NCI-H1048 (cell line): ENCODE measurements at regions not wholly inside any gene's neighbourhood (a gene's known extent, or its start where the extent isn't known, plus 50 kb on each side); places are given as distances from the start of the nearest gene placed in this dataset.
"Not testable (repeated sequence)": the region's sequence is repeated elsewhere in the genome, so short reads cannot be mapped to it uniquely, and the experiment has no call there.

Source experiments
- DNase-seq: peaks from one replicate; lab custom pipeline; 2025; lab: John Stamatoyannopoulos, UW

DNA sequence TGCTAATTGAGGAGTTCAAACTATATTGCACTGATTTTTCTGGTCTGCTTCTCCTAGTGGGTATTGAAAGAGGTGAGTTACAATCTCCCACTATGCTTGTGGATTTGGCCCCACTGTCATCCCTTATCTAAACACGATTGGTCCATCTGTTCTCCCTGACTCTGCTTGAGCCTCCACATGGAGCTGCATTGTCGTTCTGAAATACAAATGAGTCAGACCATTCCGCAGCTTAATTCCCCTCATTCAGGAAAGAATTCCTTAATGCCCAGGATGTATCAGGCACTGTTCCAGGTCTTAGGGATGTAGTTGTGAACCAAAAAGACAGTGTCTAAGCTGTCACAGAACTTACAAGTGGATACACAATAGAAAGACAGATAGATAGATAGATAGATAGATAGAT lies 461.9 kb downstream of the QKI start:
- DNase-seq: no peak

DNA sequence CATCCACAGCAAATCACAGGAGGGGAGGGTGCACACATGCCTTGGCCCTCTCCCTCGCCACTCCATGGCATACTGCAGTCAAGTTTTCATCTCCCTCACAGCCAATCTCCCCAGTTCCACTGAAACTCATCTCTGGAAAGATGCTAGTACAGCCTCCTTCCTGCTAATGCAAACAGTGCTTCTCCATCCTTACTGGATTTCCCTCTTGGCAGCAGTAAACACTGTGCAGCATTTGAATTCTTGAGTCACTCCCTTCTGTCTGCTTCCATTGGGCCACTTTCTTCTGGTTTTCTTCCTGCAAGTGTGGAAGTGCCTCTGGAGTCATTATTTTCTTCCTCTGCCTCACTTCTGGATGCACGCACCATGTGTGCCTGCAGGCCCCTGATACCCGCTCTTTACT lies 460.3 kb downstream of the QKI start:
- no peak for DNase-seq

DNA sequence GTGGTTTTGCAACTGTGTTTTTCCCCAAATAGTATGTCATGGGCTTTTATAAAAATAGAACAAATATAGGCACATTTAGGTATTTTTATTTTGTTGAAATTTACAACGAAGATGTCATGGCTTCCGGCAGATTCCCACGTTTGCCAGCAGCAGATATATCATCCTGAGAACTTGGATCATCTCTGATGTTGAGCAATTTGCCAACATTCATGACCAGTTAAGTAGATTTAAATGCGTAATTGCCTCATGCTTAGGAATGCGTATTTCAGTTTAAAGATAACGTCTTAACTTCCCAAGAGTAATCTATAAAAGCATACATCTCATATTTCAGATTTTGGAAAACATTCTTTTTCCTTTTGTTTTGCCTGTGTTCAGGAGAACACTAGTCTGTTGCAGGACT lies 457.8 kb downstream of the QKI start:
- no peak for DNase-seq

DNA sequence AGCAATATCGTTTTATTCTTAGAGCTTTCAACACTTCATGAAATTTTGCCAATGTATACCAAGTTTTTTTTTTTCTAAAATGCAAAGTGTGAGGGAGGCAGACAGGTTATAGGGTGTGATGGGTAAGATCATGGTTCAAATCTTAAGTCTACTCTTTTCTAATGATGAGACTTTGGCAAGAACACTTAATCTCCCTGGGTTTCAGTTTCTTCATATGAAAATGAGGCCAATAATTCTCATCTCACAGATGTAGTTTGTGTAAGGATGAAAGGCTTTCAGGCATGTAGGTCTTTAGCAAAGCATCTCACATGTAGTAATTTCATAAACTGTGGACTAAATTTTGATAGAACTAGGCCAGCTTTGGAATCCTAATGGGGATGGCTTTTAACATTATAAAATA lies 457.1 kb downstream of the QKI start:
- DNase-seq: no peak

DNA sequence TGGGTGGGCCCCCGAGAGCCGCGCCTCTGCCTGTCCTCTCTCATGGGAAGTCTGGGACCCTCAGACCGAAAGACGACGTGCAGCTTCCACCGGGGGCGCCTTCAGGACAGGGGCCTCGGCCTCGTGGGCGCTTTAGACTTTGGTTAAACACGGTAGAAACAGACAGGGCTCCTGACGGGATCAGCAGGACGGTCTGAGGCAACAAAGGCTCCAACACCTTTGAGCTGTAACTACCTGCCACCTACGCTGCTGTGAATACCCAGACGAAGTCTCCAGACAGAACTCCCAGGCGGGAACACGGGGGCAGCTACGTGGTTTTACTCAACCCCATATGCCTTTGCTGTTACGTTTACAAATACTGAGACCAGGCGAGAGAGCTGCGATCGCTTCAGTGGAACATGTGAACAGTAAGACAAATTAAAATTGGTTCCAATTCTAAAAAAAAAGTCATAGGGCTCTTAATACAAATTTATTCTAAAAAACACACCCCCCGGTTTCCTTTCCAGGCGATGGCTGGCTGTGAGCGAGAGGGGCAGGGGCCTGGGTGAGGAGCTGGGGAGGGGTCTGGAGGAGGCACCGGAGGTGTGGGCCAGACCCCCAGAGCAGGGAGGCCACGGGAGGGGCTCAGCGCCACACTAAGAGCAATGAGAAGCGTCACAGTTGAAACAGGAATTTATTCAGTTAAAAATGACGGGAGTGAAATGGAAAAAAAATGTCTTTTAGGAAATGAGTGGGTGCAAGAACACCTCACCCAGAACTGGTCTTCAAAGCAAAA lies 453.2 kb downstream of the QKI start:
- DNase-seq: no peak

DNA sequence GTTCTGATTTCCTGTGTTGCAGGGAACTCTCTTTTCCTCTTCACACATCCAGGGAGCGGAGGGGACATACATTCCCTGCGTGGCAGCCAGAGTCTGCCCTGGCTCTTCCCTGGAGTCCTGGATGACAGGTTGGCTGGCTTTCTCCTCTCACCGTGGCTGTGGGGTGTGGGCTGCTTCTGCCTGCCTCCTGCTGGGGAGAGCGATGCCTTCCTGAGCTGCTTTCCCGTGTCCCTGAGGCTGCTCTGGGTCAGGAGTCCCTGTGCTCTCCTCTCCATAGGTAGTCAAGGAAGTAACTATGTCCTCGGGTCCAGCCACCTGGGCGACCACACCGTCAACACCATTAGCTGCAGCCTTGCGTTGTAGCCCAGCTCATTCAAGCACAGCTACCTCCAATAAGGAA lies 451.7 kb downstream of the QKI start:
- no peak for DNase-seq

DNA sequence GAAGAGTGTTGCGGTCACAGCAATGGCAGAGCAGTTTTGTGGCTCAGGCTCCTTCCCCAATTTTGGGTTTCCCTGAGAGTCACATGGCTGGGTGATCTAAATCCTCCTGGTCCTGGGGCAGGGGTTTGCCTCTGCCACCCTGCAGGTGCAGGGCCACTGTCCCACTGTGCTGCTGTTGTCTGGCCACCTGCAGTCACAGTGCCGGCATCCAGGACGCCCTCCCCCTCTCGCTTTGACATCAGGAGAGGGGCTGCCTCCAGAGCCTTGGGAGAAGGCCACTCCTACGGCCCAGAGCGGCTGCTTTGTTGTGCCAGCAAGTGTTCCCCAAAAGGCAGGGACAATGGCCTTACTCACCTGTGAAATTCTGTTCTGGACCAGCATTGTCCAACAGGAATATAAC lies 449.0 kb downstream of the QKI start:
- no peak for DNase-seq

DNA sequence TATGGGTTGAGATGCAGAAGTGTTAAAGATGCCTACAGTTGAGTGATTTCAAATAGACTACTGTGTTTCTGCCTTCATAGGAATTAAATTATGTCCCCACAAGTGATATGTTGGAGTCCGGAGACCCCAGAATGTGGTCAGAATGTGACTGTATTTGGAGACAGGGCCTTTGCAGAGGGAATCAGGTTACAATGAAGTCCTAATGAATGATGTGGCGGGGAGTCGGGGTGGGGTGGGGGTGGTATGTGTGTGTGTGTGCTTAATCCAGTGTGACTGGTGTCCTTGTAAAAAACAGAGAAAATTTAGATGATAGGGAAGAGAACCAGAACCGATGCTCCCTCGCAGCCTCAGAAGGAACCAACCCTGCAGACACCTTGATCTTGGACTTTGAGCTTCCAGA lies 448.2 kb downstream of the QKI start:
- no peak for DNase-seq

DNA sequence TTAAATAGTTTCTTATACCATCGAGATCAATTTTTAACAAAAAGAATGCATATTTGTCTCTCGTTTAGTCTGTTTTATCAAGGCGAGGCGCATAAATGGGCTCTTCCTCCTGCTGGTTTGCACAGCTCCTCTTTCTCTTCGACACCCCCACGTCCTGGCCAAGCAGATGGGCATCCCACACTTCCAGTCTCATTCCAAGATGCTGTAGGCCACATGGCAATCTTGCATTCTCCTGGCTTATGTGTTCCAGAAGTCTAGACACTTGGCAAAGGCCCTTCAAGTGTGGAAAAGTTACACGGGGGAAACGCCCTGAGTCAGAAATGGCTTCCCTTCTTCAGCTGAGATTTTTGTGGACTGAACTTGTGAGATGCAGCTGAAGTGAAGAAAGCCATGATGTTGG lies 447.1 kb downstream of the QKI start:
- no peak for DNase-seq

DNA sequence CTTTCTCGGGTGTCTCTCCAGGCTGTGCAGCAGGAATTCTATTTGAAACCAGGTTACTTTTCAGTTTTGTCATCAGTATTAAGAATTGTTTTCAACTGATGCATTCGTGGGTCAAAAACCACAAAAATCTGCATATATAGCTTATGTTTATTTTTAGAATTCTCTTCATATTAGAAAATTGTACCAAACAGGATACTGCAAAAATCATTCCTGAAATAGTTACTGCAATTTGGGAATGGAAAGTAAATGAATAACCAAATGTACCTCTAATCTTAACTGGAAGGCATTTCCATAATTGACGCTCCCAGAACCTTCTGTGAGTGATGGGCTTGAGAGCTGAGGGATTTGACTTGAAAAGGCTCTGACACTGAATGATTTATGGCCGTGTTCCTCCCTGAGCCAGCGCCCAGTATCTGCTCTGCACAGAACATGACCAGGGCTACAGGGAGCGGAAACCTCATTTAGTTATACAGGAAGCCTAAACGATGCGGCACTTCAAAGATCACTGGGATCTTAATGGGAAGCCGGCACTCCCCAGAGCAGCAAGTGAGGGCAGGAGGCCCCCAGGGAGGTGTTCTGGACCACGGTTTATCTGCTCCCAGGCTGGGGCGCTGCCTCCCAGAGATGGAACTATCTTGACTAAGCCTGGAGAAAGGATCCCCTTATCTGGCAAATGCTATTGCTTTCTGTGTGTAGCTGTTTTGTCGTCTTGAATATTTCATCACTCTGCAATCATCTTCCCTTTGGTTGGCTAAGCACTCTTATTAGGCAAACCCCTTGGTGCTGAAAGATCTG lies 446.0 kb downstream of the QKI start:
- no peak for DNase-seq

DNA sequence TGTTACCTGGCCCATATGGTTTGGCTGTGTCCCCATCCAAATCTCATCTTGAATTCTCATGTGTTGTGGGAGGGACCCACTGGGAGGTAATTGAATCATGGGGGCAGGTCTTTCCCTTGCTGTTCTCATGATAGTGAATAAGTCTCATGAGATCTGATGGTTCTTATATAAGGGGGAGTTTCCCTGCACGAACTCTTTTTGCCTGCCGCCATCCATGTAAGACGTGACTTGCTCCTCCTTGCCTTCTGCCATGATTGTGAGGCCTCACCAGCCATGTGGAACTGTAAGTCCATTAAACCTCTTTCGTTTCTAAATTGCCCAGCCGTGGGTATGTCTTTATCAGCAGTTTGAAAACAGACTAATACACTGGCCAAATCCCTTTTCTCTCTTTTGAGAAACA lies 444.4 kb downstream of the QKI start:
- DNase-seq: not testable (repeated sequence)

DNA sequence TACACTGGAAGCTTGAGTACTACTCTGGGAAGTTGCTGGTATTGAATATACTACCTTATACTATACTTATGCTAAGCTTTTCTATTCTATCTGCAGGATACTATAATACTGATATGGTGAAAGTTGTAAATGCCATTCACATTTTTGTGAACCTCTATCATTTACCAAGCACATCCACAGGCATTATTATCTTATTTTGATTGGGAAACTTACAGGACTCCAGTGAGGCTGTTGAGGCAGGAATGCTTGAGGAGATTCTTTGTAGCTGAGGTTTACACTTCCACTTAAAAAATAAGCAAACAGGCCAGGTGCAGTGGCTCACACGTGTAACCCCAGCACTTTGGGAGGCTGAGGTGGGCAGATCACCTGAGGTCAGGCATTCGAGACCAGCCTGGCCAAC lies 442.9 kb downstream of the QKI start:
- DNase-seq: no peak

DNA sequence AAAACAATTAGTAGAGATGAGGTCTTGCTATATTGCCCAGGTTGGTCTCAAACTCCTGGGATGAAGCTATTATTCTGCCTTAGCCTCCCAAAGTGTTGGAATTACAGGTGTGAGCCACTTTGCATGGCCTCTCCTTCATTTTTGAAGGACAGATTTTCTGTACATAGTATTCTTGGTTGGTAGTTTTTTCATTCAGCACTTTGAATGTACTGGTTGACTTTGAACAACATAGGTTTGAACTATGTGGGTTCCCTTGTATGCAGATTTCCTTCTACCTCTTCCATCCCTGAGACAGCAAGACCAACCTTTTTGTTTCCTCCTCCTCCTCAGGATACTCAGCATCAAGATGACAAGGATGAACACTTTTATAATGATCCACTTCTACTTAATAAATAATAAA lies 436.4 kb downstream of the QKI start:
- no peak for DNase-seq

DNA sequence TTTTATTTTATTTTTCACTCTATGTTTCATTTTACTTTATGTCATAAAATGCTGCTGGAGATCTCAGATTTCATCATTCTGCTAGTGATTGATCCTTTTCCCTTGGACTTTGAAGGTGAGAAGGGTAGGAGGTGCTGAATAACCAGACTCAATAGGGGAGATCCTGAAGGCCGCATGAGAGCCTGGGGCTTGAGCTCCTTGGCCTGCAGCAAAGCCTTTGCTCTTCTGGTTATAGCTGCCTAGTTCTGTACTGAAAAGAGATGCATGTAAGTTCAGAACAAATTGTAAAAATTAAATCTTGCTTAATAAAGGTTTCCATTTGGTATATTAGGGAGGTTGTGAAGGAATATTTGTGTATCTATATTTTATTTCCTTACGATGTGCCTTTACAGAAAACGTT lies 430.2 kb downstream of the QKI start:
- no peak for DNase-seq

DNA sequence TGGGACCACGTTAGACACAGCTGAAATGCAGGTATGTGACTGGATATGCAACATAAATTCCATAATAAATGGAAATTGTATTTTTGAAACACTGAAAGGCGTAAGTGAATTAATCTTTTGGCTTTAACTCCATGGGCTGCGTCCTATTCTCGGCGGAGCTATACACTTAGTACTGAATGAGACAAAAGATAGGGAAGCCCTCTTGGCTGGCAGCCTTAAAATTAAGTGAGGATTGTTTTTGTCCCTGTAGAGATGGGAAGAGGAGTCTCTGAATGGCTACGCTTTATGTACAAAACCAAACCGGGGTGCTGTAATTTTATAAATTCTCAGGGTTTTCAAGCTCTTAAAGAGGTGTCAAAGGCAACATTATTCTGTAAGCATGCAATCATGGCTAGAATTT lies 429.8 kb downstream of the QKI start:
- no peak for DNase-seq

DNA sequence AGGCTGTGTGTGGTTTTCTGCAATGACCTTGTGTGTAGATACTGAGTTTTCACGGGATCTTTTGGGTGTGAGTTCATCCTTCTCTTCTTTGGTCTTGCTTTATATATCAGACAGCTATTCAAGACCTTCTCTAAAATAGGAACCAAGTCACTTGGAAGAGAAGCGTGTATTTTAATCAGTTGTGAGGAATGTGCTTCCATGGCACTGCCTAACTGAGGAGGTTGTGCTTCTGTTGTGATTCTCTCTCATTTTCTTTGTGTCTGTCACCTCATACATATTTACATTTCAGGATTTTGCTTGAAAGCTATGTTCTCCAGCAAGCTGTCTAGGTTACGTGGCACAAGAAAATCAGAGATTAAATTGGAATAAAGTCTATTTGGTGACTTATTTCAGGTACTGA lies 428.7 kb downstream of the QKI start:
- DNase-seq: no peak

DNA sequence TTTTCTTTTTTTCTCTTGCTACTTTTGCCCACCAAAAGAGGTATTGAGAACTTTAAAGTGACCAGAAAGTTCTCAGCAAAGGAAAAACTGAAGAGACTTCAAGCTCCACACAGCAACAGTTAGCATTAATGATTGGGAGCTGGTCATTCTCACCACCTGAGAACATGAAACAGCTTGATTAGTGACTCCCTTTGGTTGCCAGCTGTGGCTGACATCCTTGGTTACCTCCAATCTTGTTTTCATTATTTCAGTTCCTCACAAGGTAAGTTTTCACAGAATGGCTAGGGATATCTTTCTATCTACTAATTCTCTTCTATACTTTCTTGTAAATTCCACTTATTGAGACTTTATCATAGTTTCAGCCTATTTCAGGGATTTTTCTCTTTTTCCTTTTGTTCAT lies 427.9 kb downstream of the QKI start:
- DNase-seq: no peak

DNA sequence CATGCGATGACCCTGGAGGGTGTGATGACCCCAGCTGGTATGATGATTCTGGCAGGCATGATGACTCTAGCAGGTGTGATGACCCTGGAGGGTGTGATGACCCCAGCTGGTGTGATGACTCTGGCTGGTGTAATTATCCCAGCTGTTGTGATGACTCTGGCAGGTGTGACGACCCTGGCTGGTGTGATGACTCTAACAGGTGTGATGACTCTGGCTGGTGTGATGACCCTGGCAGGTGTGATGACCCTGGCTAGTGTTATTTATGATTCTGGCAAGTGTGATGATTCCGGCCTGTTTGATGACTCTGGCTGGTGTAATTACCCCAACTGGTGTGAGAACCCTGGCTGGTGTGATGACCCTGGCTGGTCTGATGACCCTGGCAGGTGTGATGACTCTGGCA lies 427.2 kb downstream of the QKI start:
- DNase-seq: no peak

DNA sequence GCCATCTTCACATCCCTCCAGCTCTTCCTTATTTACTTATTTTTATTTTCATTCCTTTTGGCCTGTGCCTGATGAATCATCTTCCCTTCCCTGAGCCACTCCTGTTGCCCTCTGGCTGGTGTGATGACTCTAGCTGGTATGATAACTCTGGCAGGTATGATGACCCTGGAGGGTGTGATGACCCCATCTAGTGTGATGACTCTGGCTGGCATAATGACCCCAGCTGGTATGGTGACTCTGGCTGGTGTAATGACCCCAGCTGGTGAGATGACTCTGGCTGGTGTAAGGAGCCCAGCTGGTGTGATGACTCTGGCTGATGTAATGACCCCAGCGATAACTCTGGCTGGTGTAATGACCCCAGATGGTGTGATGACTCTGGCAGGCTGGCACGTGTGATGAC lies 426.8 kb downstream of the QKI start:
- DNase-seq: no peak

DNA sequence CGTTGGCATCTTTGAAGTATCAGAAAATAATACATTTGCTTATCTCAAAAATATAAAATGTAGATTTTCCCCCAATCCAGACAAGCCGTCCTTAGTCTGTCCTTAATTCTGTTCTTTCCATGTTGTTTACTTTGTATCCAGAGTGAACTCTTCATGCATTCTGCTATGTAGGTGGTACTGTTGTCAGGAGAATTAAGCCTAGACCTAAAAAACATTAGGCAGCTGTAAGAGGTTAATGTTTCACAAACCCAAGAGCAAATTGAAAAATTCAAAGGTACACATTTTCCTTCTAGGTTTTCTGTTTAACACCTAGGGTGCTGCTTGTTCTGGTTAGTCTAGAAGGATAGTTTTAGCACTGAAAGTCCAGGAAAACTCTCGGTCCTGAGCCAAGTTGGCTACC lies 426.4 kb downstream of the QKI start:
- DNase-seq: no peak

DNA sequence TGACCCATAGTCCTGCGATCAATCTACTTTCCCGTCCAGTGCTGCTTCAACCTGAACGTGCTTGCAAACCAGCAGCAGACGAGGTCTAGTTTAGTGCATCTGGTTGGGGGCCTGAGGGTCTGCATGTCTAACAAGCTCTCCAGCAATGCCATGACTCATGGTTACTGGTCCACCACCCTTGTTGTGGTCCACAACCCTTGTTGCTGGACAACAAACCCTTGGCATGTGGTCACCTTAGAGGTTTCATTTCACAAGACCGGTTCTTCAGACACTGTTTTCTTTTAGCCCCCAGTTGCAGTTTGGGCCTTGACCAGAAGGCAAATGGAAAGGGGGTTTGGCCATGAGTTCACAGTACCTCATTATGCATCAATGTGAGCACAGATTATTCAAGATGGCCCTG lies 424.8 kb downstream of the QKI start:
- no peak for DNase-seq

DNA sequence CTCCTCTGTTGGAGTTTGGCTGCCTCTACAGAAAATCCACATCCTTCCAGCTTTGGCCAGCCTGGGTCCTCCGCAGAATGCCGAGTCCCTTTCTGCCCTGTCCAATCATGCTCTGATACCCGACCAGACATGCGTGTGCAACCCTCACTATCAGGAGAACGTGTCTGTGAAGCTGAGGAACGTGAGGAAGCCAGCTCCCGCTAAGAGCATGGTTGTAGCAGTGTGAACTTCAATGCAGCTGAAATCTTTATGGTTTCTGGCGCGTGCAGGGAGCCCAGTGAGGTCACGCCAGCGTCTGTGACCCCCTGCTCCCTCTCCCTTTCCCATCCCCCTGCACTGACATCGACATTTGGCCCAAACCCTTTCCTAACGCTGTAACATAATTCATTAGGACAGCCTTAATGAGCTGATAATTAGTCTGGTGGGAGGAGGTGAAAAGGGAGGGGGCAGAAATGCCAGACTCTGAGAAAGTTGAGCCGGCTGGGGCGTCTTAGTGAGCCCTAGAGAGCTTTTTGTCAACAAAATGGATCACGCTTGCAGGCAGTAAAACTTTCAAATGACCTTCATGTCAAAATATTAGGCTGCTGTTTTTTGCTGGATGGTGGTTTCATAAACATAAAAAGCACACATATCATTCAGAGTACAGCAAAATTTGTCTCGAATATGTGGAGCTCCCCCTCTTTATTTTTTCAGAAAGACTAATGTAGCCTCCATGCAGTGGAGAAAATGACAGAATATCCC lies 423.3 kb downstream of the QKI start:
- no peak for DNase-seq
